PFSK-1 (cell line): ENCODE measurements at regions not wholly inside any gene's neighbourhood (a gene's known extent, or its start where the extent isn't known, plus 50 kb on each side); places are given as distances from the start of the nearest gene placed in this dataset.
A peak's percentile ranks its signal among the peaks of the same experiment; 100 is the strongest.

Source experiments
- FOXP2 ChIP-seq: optimal IDR thresholded peaks from 2 replicates; pipeline ENCODE3; 2011; ENCODE audit warnings: borderline replicate concordance, control low read depth, inconsistent platforms; ENCODE audit not compliant: insufficient read depth; ENCODE audit errors: extremely low read length, extremely low read depth
- POLR2AphosphoS5 ChIP-seq: IDR thresholded peaks from 2 replicates; pipeline ENCODE4 v1.6.1; 2012; ENCODE audit warnings: low read depth, mild to moderate bottlenecking, control low read depth, low read length, moderate library complexity
- REST ChIP-seq, 2 experiments: IDR thresholded peaks; 2 replicates each; pipeline versions ENCODE4 v1.6.1 to v1.8.0; 2011 to 2012; ENCODE audit warnings: low read depth in 2 of 2, low read length in 2 of 2, control low read depth in 1 of 2, inconsistent platforms in 1 of 2, mild to moderate bottlenecking in 1 of 2, moderate library complexity in 1 of 2; ENCODE audit not compliant: insufficient read depth in 1 of 2
- SIN3A ChIP-seq: IDR thresholded peaks from 2 replicates; pipeline ENCODE4 v1.6.1; 2012; ENCODE audit warnings: mild to moderate bottlenecking, low read length, moderate library complexity, borderline replicate concordance; ENCODE audit not compliant: insufficient read depth
- TAF1 ChIP-seq: IDR thresholded peaks from 2 replicates; pipeline ENCODE4 v1.6.1; 2012; ENCODE audit warnings: low read length, control low read depth, borderline replicate concordance; ENCODE audit not compliant: insufficient read depth

GRCh38 chr1:238672806-238673205, 713.6 kb upstream of the CHRM3 start:
- TF ChIP-seq POLR2AphosphoS5 (no peak), FOXP2 (no peak), SIN3A (no peak), TAF1 (no peak), REST (IDR thresholded peaks at IDR 0.05; ENCODE audit: insufficient read depth in 1 of 2, low read depth in 2 of 2, low read length in 2 of 2) (no peak)

- TF ChIP-seq TAF1 (no peak), POLR2AphosphoS5 (no peak), FOXP2 (no peak), REST (IDR thresholded peaks at IDR 0.05; ENCODE audit: insufficient read depth in 1 of 2, low read depth in 2 of 2, low read length in 2 of 2) (no peak), SIN3A (no peak)
These were observed 714.1 kb upstream of the CHRM3 start for GRCh38 chr1:238672262-238672661.

- TF ChIP-seq TAF1: no peak
- TF ChIP-seq REST (IDR thresholded peaks at IDR 0.05; ENCODE audit: insufficient read depth in 1 of 2, low read depth in 2 of 2, low read length in 2 of 2): no peak
- TF ChIP-seq SIN3A: no peak
- no peak for TF ChIP-seq POLR2AphosphoS5
- no peak for TF ChIP-seq FOXP2
These were observed 722.2 kb upstream of the CHRM3 start for GRCh38 chr1:238664139-238664538.

- TF ChIP-seq TAF1 (0 out of 2 replicates have a peak, but pooled peaks have one; percentile 30), REST (IDR thresholded peaks at IDR 0.05; ENCODE audit: insufficient read depth in 1 of 2, low read depth in 2 of 2, low read length in 2 of 2) (no peak), POLR2AphosphoS5 (0 out of 2 replicates have a peak, but pooled peaks have one; percentile 48)
These were observed 725.5 kb upstream of the CHRM3 start for GRCh38 chr1:238660849-238661248.

- TF ChIP-seq FOXP2: no peak
- TF ChIP-seq TAF1: no peak
- no peak for TF ChIP-seq SIN3A
- TF ChIP-seq POLR2AphosphoS5: no peak
- TF ChIP-seq REST (IDR thresholded peaks at IDR 0.05; ENCODE audit: insufficient read depth in 1 of 2, low read depth in 2 of 2, low read length in 2 of 2): no peak
These were observed 727.6 kb upstream of the CHRM3 start for GRCh38 chr1:238658763-238659162.
